GM12865 (cell line): ENCODE measurements at regions not wholly inside any gene's neighbourhood (a gene's known extent, or its start where the extent isn't known, plus 50 kb on each side); places are given as distances from the start of the nearest gene placed in this dataset.
"Not testable (repeated sequence)": the region's sequence is repeated elsewhere in the genome, so short reads cannot be mapped to it uniquely, and the experiment has no call there.

Experiments
- DNase-seq: peaks from one replicate; pipeline ENCODE4 v3.0.0; 2010; ENCODE audit warnings: low read depth
- H3K4me3 ChIP-seq: 2 replicates; pipeline ENCODE4 v1.5.1; 2011; ENCODE audit warnings: mild to moderate bottlenecking, low read depth, low read length, control low read depth
- TF ChIP-seq, protein P1 (sequence below): IDR thresholded peaks from 2 replicates; pipeline ENCODE4 v1.5.1; 2011; ENCODE audit warnings: low read length, control low read depth, low read depth, inconsistent platforms; ENCODE audit not compliant: insufficient read depth; ENCODE audit errors: missing control alignments

DNA sequence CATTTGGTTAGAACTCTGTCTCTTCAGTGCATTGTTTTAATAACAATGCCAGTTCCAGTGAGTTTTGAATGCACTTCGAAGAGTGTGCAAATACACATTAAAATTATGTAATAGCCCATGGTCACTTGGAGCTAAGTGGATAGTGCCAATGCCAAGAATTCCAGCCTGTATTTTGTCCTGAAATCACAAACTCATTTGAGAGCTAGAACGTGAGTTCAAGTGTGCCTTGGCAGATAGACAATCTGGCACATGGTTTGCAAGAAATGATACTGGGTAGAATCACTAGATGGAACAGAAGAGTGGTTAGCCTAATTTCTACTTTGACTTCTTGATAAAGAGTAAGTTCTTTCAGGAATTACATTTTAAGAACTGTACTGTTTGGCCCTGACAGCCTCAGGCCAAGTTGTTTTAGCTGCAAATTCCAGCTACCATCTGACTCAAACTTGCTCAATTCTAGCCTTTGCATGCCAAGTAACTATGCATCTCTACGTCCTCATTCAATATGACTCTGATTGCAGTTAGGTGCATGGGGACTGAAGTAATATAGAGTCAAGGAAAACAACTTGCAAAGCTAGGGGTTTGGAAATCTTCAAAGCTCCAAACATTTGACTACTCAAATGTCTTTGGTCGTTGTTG is 131.9 kb upstream of the SMIM31 start:
- no peak overlapping the region for H3K4me3 ChIP-seq
- TF ChIP-seq, protein P1, sequence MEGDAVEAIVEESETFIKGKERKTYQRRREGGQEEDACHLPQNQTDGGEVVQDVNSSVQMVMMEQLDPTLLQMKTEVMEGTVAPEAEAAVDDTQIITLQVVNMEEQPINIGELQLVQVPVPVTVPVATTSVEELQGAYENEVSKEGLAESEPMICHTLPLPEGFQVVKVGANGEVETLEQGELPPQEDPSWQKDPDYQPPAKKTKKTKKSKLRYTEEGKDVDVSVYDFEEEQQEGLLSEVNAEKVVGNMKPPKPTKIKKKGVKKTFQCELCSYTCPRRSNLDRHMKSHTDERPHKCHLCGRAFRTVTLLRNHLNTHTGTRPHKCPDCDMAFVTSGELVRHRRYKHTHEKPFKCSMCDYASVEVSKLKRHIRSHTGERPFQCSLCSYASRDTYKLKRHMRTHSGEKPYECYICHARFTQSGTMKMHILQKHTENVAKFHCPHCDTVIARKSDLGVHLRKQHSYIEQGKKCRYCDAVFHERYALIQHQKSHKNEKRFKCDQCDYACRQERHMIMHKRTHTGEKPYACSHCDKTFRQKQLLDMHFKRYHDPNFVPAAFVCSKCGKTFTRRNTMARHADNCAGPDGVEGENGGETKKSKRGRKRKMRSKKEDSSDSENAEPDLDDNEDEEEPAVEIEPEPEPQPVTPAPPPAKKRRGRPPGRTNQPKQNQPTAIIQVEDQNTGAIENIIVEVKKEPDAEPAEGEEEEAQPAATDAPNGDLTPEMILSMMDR: no peak
- no peak for DNase-seq

DNA sequence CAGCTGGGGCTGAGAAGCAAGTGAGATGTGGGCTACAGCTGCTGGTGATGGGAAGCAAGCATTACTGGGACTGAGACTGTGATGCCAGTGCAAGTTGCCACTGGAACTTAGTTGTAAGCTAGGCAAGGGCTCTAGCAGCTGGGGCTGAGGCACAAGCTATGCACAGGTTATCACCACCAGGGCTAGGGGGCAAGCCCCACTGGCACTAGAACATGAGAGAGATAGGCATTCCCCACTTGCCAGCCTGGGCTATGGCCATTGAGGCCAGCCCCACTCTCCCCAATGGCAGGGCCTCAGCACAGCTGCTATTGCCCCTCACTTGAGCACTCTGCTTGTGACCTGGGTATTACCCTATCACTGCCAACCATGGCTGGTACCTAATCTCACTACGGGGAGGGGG is 130.8 kb upstream of the SMIM31 start:
- TF ChIP-seq, protein P1: no peak
- no peak for DNase-seq
- H3K4me3 ChIP-seq: no peak overlapping the region

DNA sequence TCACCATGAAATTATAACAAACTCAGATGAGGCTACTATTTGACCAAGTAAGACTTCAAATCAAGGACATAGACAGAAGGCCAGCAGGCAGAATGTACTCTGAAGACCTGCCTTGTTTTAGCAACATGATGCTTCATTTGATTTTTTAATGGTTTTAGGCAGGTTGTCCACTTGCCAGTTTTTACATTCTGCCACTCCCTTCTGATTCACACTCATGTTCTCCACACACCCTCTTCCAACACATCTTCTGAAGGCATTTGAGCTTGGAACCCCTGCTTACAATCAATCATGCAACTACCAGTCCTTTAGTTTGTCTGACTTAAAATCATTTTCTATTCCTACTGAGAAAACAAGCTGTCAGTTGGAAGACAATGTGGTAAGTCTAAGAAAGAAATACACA is 114.9 kb upstream of the SMIM31 start:
- TF ChIP-seq, protein P1: no peak
- no peak overlapping the region for H3K4me3 ChIP-seq

DNA sequence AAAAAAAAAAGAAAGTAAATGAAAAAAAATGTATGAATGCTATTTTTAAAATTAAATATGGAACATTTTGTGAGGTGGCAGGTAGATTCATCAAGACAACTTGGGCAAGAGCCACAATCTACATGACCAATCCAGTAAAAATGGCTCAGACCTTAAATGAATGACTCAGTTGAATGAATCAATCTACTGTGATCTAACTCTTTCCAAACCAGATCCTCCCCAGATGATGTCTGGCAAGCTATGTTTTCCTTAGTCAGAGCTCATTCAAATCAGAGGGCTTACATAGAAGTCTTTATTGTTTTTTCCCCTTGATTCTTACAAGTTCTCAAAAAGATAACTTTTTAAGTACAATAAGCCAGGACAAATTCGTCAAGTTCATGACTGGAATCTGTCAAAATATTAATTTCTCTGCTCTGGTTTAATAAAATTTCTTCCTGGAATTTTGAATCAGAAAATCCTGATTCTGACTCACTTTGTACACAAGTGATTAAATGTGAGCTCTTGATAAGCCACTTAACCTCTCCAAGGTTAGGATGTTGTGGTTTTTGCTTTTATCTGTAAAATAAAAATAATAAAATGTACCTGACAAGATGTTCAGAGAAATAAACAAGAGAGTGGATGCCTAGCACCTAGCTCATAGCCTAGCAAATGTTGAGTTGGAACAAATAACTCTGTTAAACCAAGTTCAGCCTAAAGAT is 105.6 kb upstream of the SMIM31 start:
- DNase-seq: no peak
- TF ChIP-seq, protein P1: no peak
- H3K4me3 ChIP-seq: no peak overlapping the region

More for the DNA sequence above, 114.9 kb upstream of the SMIM31 start:
- no peak for DNase-seq

DNA sequence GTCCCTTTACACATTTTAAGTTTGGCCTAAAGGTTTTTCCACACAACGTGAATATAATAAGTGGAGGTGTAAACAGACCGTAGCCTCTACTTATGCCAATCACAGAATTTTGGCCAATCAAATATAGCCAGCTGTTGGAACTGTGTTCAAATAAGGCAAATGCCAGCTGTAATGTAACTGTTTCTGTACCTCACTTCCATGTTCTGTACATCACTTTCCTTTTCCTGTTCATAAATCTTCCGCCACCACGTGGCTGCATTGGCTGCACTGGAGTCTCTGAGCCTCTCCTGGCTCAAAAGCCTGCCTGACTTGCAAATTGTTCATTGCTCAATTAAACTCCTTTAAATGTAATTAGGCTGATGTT is 105.1 kb upstream of the SMIM31 start:
- TF ChIP-seq, protein P1: no peak
- DNase-seq: no peak
- H3K4me3 ChIP-seq: no peak overlapping the region

DNA sequence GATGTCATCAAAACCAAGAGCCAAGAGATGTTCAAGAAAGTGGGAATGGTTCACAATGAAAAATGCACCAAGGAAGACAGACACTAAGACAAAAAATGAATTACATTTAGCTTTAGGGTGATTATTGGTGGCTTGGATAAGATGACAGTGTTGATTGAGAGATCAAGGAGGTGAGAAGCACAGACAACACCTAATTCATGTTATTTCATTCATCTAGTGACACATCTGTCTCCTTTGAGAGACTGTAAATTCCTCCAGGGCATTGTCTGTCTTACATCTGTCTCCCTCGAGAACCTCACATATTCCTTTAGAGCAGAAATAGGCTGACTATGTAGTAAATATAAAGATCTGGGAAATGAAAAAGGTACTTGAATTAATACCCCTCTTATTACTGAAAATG is 94.2 kb upstream of the SMIM31 start:
- TF ChIP-seq, protein P1: no peak
- no peak for DNase-seq
- no peak overlapping the region for H3K4me3 ChIP-seq

DNA sequence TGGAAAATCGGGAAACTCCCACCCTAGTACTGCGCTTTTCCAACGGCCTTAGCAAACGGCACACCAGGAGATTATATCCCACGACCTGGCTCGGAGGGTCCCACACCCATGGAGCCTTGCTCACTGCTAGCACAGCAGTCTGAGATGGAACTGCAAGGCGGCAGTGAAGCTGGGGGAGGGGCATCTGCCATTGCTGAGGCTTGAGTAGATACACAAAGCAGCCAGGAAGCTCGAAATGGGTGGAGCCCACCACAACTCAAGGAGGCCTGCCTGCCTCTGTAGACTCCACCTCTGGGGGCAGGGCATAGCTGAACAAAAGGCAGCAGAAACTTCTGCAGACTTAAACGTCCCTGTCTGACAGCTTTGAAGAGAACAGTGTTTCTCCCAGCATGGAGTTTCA is 77.8 kb upstream of the SMIM31 start:
- peak; percentile 39 for DNase-seq
- not testable (repeated sequence) for H3K4me3 ChIP-seq
